Motor neuron (in vitro differentiated cells): ENCODE measurements at regions not wholly inside any gene's neighbourhood (a gene's known extent, or its start where the extent isn't known, plus 50 kb on each side); places are given as distances from the start of the nearest gene placed in this dataset.
"Not testable (repeated sequence)": the region's sequence is repeated elsewhere in the genome, so short reads cannot be mapped to it uniquely, and the experiment has no call there.

ENCODE experiments used
- ATAC-seq, 8 experiments: fragments of 200-7000 bp; cut with Tn5 transposase; replicated peaks in 6 of 8; 2 replicates each; pipeline ENCODE4 v1.8.0; 2021; ENCODE audit warnings: mild to moderate bottlenecking in 8 of 8, moderate library complexity in 8 of 8
- H3K27ac ChIP-seq, 2 donors: fragments of 250-450 bp; sonication (Bioruptor Pico); 2 replicates each; pipeline ENCODE4 v1.9.0; 2021; ENCODE audit warnings: antibody characterized with exemption in 2 of 2, mild to moderate bottlenecking in 2 of 2, moderate library complexity in 1 of 2
- H3K4me1 ChIP-seq, 2 donors: fragments of 250-450 bp; sonication (Bioruptor Pico); replicated peaks in 1 of 2; 2 replicates each; pipeline ENCODE4 v1.6.1; 2021; ENCODE audit warnings: antibody characterized with exemption in 2 of 2, mild to moderate bottlenecking in 2 of 2, moderate library complexity in 1 of 2
- H3K4me3 ChIP-seq, 5 donors: fragments of 250-450 bp; sonication (Bioruptor Pico); 2 replicates each; pipeline ENCODE4 v1.9.0; 2021; ENCODE audit warnings: antibody characterized with exemption in 5 of 5, mild to moderate bottlenecking in 5 of 5, moderate library complexity in 4 of 5
- WGBS, 10 experiments: fragments of 450-650 bp; shearing (Covaris generic); methylation state at CpG; one replicate each; pipeline ENCODE4 v1.0.0; 2022; 5-methylcytosine and 5-hydroxymethylcytosine counted together
- in situ Hi-C, 9 experiments: fragments of 400-800 bp; cut with MboI; loops; one replicate each; pipeline ENCODE4 v1.15.0; 2021; ENCODE audit warnings: low sequenced_read_pairs in 9 of 9, low pct_unique_long_range_greater_than_20kb in 2 of 9; ENCODE audit not compliant: unreplicated experiment in 9 of 9

DNA sequence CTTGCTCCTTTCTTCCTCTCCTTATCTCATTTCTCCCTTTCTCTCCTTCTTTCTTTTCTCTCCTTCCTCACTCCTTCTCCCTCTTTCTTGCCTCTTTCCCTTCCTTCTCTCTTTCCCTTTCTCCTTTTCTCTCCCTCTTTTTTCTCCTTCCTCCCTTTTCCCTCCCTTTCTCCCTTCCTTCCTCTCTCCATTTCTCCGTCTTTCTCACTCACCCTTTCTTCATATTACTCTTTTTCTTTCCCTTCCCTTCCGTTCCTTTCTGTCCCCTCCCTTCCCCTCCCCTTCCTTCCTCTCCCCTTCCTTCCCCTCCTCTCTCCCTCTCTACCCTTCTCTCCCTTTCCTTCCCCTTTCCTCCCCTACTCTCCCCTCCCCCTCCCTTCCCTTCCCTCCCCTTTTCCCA is 240.8 kb downstream of the HS3ST3B1 start:
- in situ Hi-C loops: no loop called here
- H3K27ac ChIP-seq: no peak overlapping the region
- H3K4me1 ChIP-seq: no peaks in the 10 kb centered on the region
- WGBS, 10 experiments: 43 to 100% (median 64%) methylated on average over 1 to 2 of the region's 2 CpGs; no CpG with 5 or more reads in 5 of the 10 experiments
- no peak for ATAC-seq
- H3K4me3 ChIP-seq: no peak overlapping the region

DNA sequence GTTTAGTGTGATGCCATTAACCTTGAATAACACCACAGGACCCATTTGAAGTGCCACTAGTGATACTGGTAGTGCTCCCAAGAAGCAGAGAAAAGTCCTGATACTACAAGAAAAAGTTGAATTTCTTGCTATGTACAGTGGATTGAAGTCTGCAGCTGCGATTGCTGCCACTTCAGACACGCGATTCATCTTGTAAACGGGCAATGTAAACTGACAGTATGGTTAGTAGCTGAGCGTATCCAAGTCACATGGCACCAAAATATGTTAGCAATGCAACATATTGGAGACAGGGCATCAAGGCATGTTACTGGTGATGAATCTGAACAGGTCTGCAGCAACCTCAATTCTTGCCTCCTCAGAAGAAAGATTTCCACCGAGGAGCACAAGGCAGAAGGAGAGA is 238.9 kb downstream of the HS3ST3B1 start:
- no peak for ATAC-seq
- no peak overlapping the region for H3K4me3 ChIP-seq
- no peak overlapping the region for H3K27ac ChIP-seq
- 55 to 100% (median 90%) methylated on average over 1 to 6 of the region's 6 CpGs; no CpG with 5 or more reads in 1 of the 10 experiments for WGBS, 10 experiments
- in situ Hi-C loops: no loop called here
- H3K4me1 ChIP-seq: no peaks in the 10 kb centered on the region

DNA sequence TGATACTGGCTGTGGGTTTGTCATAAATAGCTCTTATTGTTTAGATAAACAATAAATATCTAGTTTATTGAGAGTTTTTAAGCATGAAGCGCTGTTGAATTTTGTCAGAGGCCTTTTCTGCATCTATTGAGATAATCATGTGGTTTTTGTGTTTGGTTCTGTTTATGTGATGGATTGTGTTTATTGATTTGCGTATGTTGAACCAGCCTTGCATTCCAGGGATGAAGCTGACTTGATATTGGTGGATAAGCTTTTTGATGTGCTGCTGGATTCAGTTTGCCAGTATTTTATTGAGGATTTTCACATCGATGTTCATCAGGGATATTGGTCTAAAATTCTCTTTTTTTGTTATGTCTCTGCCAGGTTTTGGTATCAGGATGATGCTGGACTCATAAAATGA is 231.4 kb downstream of the HS3ST3B1 start:
- H3K4me3 ChIP-seq, ATAC-seq, H3K4me1 ChIP-seq, in situ Hi-C loops, H3K27ac ChIP-seq: not testable (repeated sequence)
- WGBS, 10 experiments: 30 to 100% (median 86%) methylated on average over 1 to 3 of the region's 3 CpGs; no CpG with 5 or more reads in 3 of the 10 experiments

DNA sequence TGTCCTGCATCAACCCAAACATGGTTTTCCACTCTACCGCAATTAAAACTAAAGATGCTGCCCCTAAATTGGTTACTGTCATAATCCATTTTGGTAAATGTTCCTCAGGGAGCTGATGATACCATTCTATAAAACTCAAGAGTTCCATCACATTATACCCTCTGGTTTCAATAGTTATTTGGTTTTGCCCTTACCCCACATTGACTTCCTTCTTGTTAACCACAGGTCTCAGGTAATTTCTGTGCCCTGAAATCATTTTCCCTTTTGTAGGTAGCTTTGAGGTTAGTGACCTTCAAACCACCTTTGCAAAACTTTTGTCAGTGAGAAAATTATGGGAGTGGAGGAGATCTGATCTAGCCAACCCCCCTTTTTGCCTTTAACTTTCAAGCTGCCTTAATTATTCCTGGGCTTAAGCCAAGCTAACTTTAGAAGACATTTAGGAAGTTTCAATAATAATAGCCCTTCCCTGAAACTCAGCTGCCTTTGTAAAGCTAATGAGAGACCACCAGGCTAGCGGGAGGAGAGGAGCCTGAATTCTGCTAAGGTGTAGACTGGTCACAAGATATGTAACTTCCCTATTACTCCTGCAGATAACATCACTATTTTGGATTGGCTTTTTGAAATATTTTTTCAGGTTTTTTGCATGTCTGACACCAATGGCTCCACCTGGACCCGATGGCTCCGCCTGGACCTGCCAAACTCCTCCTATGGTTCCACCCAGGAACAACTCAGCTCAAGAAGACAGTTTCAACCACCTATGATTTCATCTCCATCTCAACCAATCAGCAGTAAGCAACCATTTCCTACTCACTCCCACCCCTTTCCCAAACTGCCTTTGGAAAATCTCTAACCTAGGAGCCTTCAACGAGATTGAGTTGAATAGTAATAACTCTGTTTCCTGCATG is 224.9 kb downstream of the HS3ST3B1 start:
- WGBS, 10 experiments: 13 to 67% (median 57%) methylated on average over 1 to 5 of the region's 5 CpGs; no CpG with 5 or more reads in 3 of the 10 experiments
- no peaks in the 10 kb centered on the region for H3K4me1 ChIP-seq
- ATAC-seq: no peak
- in situ Hi-C loops: no loop called here
- no peak overlapping the region for H3K27ac ChIP-seq
- H3K4me3 ChIP-seq: no peak overlapping the region

DNA sequence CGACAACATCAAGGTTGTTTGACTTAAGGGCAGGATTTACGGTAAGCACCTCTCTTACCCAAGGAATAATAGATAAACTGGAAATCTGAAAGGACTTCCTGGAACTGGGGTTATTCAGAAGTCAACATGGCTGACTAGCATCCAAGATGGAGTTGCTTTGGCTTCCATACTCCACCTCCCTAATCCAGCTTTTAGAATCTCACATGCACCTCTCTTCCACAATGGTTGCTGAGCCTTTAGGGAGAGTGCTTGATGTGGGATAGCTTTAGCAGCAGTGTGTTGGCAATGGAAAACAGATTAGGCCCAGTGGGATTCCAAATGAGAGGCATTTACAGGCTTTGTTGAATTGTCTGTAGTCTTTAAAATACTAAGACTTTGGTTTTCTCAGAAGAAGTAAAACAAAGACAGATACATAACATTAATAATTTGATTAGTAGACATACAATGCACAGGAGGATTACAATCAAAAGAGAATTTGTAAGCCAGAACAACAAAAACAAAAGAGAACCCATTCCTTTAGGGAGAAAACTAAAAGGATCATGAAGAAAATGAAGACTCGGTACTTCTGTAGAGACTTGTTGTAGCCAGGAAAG is 222.0 kb downstream of the HS3ST3B1 start:
- WGBS, 10 experiments: 38 to 100% (median 76%) methylated on average over 1 to 3 of the region's 3 CpGs
- H3K4me3 ChIP-seq: no peak overlapping the region
- no peak overlapping the region for H3K27ac ChIP-seq
- no peaks in the 10 kb centered on the region for H3K4me1 ChIP-seq
- in situ Hi-C loops: no loop called here
- ATAC-seq: no peak

DNA sequence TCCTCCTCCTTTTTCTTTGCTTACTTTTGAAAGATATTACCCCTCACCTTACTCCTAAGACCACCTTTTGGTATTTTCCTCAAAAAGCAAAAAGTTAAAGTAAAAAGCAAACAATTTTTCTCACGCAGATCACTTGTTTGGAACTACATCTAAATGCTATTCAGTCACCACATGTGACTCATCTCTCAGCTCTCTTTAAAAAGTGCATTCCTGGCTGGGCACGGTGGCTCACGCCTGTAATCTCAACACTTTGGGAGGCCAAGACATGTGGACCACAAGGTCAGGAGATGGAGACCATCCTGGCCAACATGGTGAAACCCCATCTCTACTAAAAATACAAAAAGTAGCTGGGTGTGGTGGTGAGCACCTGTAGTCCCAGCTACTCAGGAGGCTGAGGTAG is 218.0 kb downstream of the HS3ST3B1 start:
- 7 to 100% (median 84%) methylated on average over 1 to 3 of the region's 3 CpGs; no CpG with 5 or more reads in 2 of the 10 experiments for WGBS, 10 experiments
- peak in 1 of 8 experiments; percentile 90 for ATAC-seq

DNA sequence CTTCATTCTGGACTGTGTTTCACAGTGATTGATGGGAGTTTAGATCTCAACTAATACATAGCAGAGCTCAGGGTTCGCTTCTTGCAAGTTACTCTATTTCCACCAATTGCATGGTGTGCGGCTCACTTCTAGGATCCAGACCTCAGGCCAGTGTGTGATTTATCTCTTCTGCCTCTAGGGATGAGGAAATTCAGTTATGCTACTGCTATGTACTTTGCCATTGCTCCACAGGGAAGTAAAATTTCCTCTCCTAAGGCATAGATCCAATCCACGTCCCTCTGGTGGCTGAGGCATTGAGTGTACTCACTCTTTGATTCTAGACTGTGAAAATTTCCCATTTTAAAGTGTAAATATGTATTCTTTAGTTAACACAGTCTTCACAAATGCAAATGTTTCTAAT is 214.1 kb downstream of the HS3ST3B1 start:
- peak in 6 of 8 experiments; percentile 30 to 70 (median 51) for ATAC-seq
- Histone ChIP-seq H3K4me1 (peaks cover 8 to 16% of the 10 kb centered on the region in 2 donors), H3K27ac (no peak overlapping the region), H3K4me3 (no peak overlapping the region)
- 60 to 100% (median 91%) methylated on average over 1 to 3 of the region's 3 CpGs; no CpG with 5 or more reads in 2 of the 10 experiments for WGBS, 10 experiments
- in situ Hi-C loops: no loop called here

More for the DNA sequence above, 218.0 kb downstream of the HS3ST3B1 start:
- H3K4me3 ChIP-seq, in situ Hi-C loops, H3K27ac ChIP-seq: not testable (repeated sequence)
- peaks cover 0 to 12% of the 10 kb centered on the region in 2 donors for H3K4me1 ChIP-seq

DNA sequence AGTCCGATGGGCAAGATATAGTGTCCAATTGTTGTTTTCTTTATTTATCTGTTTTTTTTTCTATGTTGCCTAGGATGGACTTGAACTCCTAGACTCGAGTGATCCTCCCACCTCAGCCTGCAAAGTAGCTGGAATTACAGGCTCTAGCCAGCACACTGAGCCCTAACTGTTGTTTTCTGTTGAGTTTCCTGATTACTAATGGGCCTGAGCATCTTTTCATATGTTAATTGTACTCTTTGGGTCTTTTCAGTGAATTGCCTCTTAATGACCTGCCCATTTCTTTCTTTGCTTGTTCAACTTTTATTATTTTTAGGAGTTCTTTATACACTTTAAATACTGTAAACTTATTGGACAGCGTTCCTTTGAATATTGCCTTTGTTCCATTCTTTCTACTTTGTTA is 213.0 kb downstream of the HS3ST3B1 start:
- WGBS, 10 experiments: 8 to 70% (median 23%) methylated on average over 1 to 3 of the region's 3 CpGs
- Histone ChIP-seq H3K4me3 (no peak overlapping the region), H3K27ac (no peak overlapping the region), H3K4me1 (peaks cover 8 to 16% of the 10 kb centered on the region in 2 donors)
- peak in 5 of 8 experiments; percentile 77 to 95 (median 82) for ATAC-seq
- in situ Hi-C loops: no loop called here

DNA sequence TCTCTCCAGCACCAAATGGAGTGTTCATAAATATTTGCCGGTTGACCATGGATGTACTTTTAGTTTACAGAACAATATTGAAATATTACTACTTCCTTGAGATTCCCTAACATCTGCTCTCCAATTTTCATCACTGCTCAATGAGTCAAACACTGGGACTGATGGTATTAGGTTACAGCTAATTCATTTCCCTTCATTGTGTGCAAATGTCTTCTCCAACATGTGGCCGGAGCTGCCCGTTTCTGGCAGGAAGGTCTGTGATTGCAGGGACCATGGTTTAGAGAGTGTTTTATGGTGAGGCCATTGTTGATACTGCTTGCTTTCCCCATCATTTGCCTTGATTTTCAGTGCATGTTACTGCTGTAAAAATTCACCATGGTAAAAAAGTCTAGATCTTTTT is 209.3 kb downstream of the HS3ST3B1 start:
- in situ Hi-C loops: no loop called here
- ATAC-seq: peak in 3 of 8 experiments; percentile 29 to 62 (median 33)
- Histone ChIP-seq H3K4me3 (no peak overlapping the region), H3K4me1 (peaks cover 10 to 14% of the 10 kb centered on the region in 2 donors), H3K27ac (no peak overlapping the region)
- 45 to 100% (median 94%) methylated on average over 1 to 3 of the region's 3 CpGs; no CpG with 5 or more reads in 1 of the 10 experiments for WGBS, 10 experiments

DNA sequence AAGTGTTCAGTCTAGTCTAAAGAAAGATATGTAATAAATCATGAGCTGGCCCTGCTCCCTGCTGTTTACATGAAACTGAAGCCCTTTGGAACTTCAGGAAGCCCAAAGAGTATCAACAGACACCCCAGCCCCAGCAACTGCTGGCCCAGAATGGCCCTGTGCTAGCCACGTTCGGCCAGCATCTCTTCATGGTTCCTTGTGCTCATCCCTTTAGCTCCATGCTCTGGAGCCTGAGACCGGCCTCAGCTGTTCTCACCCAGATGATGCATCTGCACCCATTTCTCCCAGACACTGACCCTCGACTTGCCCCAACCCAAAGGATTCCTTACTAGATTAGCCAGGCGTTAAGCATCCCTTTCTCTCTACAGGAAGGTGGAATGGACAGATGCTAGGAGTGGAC is 207.3 kb downstream of the HS3ST3B1 start:
- Histone ChIP-seq H3K27ac (no peak overlapping the region), H3K4me3 (no peak overlapping the region), H3K4me1 (peaks cover 0 to 4% of the 10 kb centered on the region in 2 donors)
- in situ Hi-C loops: no loop called here
- WGBS, 10 experiments: 20 to 100% (median 80%) methylated on average over 1 to 5 of the region's 5 CpGs; no CpG with 5 or more reads in 3 of the 10 experiments
- no peak for ATAC-seq

DNA sequence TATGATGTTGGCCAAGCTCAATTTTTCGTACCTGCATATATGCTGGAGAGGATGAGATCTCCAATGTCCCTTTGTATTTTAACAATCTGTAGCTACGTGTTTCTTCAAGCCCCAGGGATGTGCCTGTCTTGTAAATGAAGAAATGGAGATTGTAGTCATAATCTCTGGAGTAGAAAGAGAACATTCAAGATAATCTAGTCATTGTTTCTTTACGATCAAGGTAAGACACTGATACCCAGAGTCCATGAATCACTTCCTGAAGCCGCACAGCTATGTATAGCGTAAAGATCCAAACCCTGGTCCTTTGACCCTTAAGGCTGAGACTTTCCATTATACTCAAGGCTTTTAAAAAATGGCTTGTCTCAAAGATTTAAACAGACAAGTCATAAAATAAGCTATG is 205.5 kb downstream of the HS3ST3B1 start:
- in situ Hi-C loops: no loop called here

DNA sequence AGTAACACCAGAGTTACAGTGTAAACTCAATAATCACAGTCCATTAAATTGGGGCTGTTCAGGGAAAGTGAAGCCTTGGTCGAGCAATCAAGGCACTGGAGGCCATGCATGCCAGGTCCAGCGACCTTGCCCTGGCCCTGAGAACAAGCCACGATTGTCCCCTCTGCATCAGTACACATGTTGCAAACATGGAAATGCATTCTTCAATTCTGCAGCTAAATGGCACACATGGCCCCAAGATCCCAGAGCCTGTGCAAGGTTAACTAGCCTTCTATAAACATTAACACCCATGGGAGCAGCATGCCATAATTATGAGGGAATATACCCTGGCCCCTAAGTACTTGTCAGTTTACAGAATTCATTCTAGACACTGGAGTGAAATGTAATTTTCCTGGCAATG is 204.7 kb downstream of the HS3ST3B1 start:
- Histone ChIP-seq H3K27ac (no peak overlapping the region), H3K4me3 (no peak overlapping the region), H3K4me1 (peaks cover 0 to 2% of the 10 kb centered on the region in 2 donors)
- 0 to 80% (median 25%) methylated on average over 1 to 3 of the region's 3 CpGs; no CpG with 5 or more reads in 2 of the 10 experiments for WGBS, 10 experiments
- no peak for ATAC-seq
- in situ Hi-C loops: no loop called here

More for the DNA sequence above, 205.5 kb downstream of the HS3ST3B1 start:
- Histone ChIP-seq H3K27ac (no peak overlapping the region), H3K4me1 (peaks cover 0 to 2% of the 10 kb centered on the region in 2 donors), H3K4me3 (no peak overlapping the region)
- no peak for ATAC-seq
- 60 to 100% (median 91%) methylated on average over 1 to 5 of the region's 5 CpGs; no CpG with 5 or more reads in 1 of the 10 experiments for WGBS, 10 experiments

DNA sequence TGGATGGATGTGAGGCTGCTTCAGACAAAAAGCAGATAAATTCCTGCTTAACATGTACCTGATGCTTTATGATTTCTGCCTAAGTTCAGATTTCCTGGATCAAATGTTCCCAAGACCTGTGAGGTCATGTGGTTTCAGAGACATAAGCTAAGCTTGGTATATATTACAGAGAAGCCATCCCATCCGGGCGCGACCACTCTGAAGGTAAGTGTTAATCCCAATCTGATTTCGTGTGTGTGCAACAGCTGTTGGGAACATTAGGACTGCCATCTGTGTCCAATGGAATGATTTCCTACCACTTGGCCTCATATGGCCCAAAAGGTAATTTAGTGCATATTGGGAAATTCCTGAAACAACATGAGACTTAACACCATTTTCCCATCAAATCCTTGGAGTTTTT is 199.1 kb downstream of the HS3ST3B1 start:
- 0 to 100% (median 71%) methylated on average over 1 to 4 of the region's 4 CpGs; no CpG with 5 or more reads in 1 of the 10 experiments for WGBS, 10 experiments
- in situ Hi-C loops: no loop called here
- H3K27ac ChIP-seq: no peak overlapping the region
- ATAC-seq: no peak
- H3K4me3 ChIP-seq: no peak overlapping the region
- H3K4me1 ChIP-seq: no peaks in the 10 kb centered on the region
